IMR-90 (cell line): ENCODE measurements at regions not wholly inside any gene's neighbourhood (a gene's known extent, or its start where the extent isn't known, plus 50 kb on each side); places are given as distances from the start of the nearest gene placed in this dataset.

ENCODE experiments used
- ATAC-seq: fragments of 200-7000 bp; cut with Tn5 transposase; 2 replicates; pipeline ENCODE4 v1.9.1; 2020; ENCODE audit warnings: low read depth, mild to moderate bottlenecking, moderate library complexity
- BruUV-seq: library from RNA; stranded (reverse); fragments of 400-500 nt; replicated peaks from 2 replicates; lab custom pipeline; 2021; lab: Mats Ljungman, UMichigan
- CTCF ChIA-PET: fragments of 300-600 bp; formaldehyde crosslinking; extraction: SDS; loops from one replicate; lab custom pipeline; 2021; ENCODE audit warnings: antibody characterized with exemption; lab: Yijun Ruan, JAX
- POLR2A ChIA-PET: fragments of 300-600 bp; sonication (Branson Sonifier 250); formaldehyde crosslinking; loops from one replicate; lab custom pipeline; 2022; ENCODE audit warnings: antibody characterized with exemption; ENCODE audit not compliant: unreplicated experiment; lab: Charles Lee
- DNase-seq: peaks from one replicate; pipeline ENCODE4 v3.0.0; 2013
- H2AFZ ChIP-seq: replicated peaks from 2 replicates; pipeline ENCODE3; 2013; ENCODE audit warnings: low read length, mild to moderate bottlenecking; ENCODE audit not compliant: poor library complexity
- H2AK5ac ChIP-seq: 2 replicates; pipeline ENCODE4 v1.6.1; 2013; ENCODE audit warnings: low read depth, low read length, inconsistent platforms
- H2AK9ac ChIP-seq: replicated peaks from 2 replicates; pipeline ENCODE3; 2013; ENCODE audit warnings: mild to moderate bottlenecking, low read depth, low read length, moderate library complexity; ENCODE audit not compliant: poor library complexity
- H2BK120ac ChIP-seq: 2 replicates; pipeline ENCODE4 v1.6.1; 2013; ENCODE audit warnings: low read depth, low read length, inconsistent platforms
- H2BK15ac ChIP-seq: 3 replicates; pipeline ENCODE4 v1.6.1; 2013; ENCODE audit warnings: low read depth, low read length, inconsistent platforms
- H2BK20ac ChIP-seq: 2 replicates; pipeline ENCODE4 v1.6.1; 2013; ENCODE audit warnings: low read depth, mild to moderate bottlenecking, inconsistent platforms, low read length, moderate library complexity
- H2BK5ac ChIP-seq: 2 replicates; pipeline ENCODE4 v1.6.1; 2013; ENCODE audit warnings: mild to moderate bottlenecking, low read depth, low read length, inconsistent platforms; ENCODE audit not compliant: poor library complexity, severe bottlenecking
- H3K14ac ChIP-seq: replicated peaks from 2 replicates; pipeline ENCODE4 v1.6.1; 2013; ENCODE audit warnings: low read depth, low read length, inconsistent platforms
- H3K18ac ChIP-seq: 2 replicates; pipeline ENCODE4 v1.6.1; 2013; ENCODE audit warnings: low read depth, low read length, control low read depth
- H3K23ac ChIP-seq: 2 replicates; pipeline ENCODE4 v1.6.1; 2013; ENCODE audit warnings: low read depth, low read length, inconsistent platforms
- H3K27ac ChIP-seq: 2 replicates; pipeline ENCODE4 v1.5.1; 2013; ENCODE audit warnings: mild to moderate bottlenecking, control low read depth, low read length; ENCODE audit not compliant: insufficient read depth
- H3K27me3 ChIP-seq: 2 replicates; pipeline ENCODE4 v1.6.1; 2013; ENCODE audit warnings: low read length; ENCODE audit not compliant: control insufficient read depth, insufficient read depth
- H3K36me3 ChIP-seq: 2 replicates; pipeline ENCODE4 v1.6.1; 2013; ENCODE audit warnings: low read length, mixed read lengths; ENCODE audit not compliant: control insufficient read depth, insufficient read depth
- H3K4ac ChIP-seq: 2 replicates; pipeline ENCODE4 v1.6.1; 2013; ENCODE audit warnings: low read depth, low read length, inconsistent platforms
- H3K4me1 ChIP-seq: 2 replicates; pipeline ENCODE4 v1.6.1; 2013; ENCODE audit warnings: low read length, mixed read lengths; ENCODE audit not compliant: control insufficient read depth, insufficient read depth
- H3K4me2 ChIP-seq: 2 replicates; pipeline ENCODE4 v1.6.1; 2013; ENCODE audit warnings: low read depth, mild to moderate bottlenecking, control low read depth, low read length, moderate library complexity
- H3K4me3 ChIP-seq: 2 replicates; pipeline ENCODE4 v1.5.1; 2013; ENCODE audit warnings: low read depth, mild to moderate bottlenecking, control low read depth, low read length, moderate library complexity; ENCODE audit not compliant: insufficient read depth
- H3K56ac ChIP-seq: 2 replicates; pipeline ENCODE4 v1.6.1; 2013; ENCODE audit warnings: low read length, inconsistent platforms; ENCODE audit not compliant: insufficient read depth; ENCODE audit errors: extremely low read depth
- H3K79me1 ChIP-seq, 2 experiments: 2 replicates each; pipeline ENCODE4 v1.6.1; 2013; ENCODE audit warnings: low read length in 2 of 2, inconsistent platforms in 1 of 2, low read depth in 1 of 2
- H3K9ac ChIP-seq: 2 replicates; pipeline ENCODE4 v1.6.1; 2013; ENCODE audit warnings: low read depth, low read length, control low read depth
- H3K9me1 ChIP-seq: 2 replicates; pipeline ENCODE4 v1.6.1; 2013; ENCODE audit warnings: low read length, inconsistent platforms; ENCODE audit not compliant: insufficient read depth
- H3K9me3 ChIP-seq: 2 replicates; pipeline ENCODE4 v1.6.1; 2013; ENCODE audit warnings: low read length; ENCODE audit not compliant: control insufficient read depth, insufficient read depth
- H4K20me1 ChIP-seq: 2 replicates; pipeline ENCODE4 v1.6.1; 2013; ENCODE audit warnings: low read length, inconsistent platforms; ENCODE audit not compliant: insufficient read depth
- H4K5ac ChIP-seq: 2 replicates; pipeline ENCODE4 v1.6.1; 2013; ENCODE audit warnings: mild to moderate bottlenecking, low read depth, low read length, control low read depth
- H4K8ac ChIP-seq, 2 experiments: 2 replicates each; pipeline ENCODE4 v1.6.1; 2013; ENCODE audit warnings: low read depth in 2 of 2, low read length in 2 of 2, control low read depth in 1 of 2, inconsistent platforms in 1 of 2
- H4K91ac ChIP-seq: 2 replicates; pipeline ENCODE4 v1.6.1; 2013; ENCODE audit warnings: low read depth, low read length, inconsistent platforms; ENCODE audit not compliant: insufficient read depth
- BHLHE40 ChIP-seq: fragments of 150-350 bp; IDR thresholded peaks from 2 replicates; pipeline ENCODE4 v1.6.1; 2016; ENCODE audit warnings: mild to moderate bottlenecking, low read depth, low read length
- CEBPB ChIP-seq: IDR thresholded peaks from 2 replicates; pipeline ENCODE4 v1.6.1; 2012; ENCODE audit warnings: low read depth, low read length, improper control_type of control experiment
- WGBS, 2 experiments: methylation state at CpG; one replicate each; pipeline versions ENCODE4 v1.1.5 to v1.1.7; 2013; ENCODE audit warnings: missing lambda C conversion rate in 2 of 2; ENCODE audit not compliant: insufficient read length in 1 of 2; ENCODE audit errors: extremely low coverage in 2 of 2; 5-methylcytosine and 5-hydroxymethylcytosine counted together
- dilution Hi-C: fragments of 300-500 bp; cut with HindIII; formaldehyde crosslinking; loops from one replicate; pipeline ENCODE4 v1.14.3; 2018; ENCODE audit warnings: low sequenced_read_pairs; ENCODE audit not compliant: unreplicated experiment
- in situ Hi-C: fragments of 300-500 bp; cut with MboI; formaldehyde crosslinking; loops from 3 replicates; pipeline ENCODE4 v1.14.3; 2019; ENCODE audit warnings: low sequenced_read_pairs, inconsistent platforms, mixed read lengths
- intact Hi-C: fragments of 100-400 bp; cut with micrococcal nuclease; formaldehyde crosslinking; loops from 2 replicates; pipeline ENCODE4 v1.10.0; 2022

GRCh38 chr1:80375109-80375508, 1368.6 kb upstream of the ADGRL4 start:
- H3K9me3 ChIP-seq = no peaks in the 10 kb centered on the region
- ATAC-seq (peak; percentile 31), DNase-seq (peak; percentile 4)
- peak overlapping the region; percentile 38; the same call in 1 of the 2 replicates for H3K23ac ChIP-seq
- no peaks in the 10 kb centered on the region; the same call in 1 of the 2 replicates for H3K4me1 ChIP-seq
- no peaks in the 10 kb centered on the region for H3K27me3 ChIP-seq
- in situ Hi-C loops (no loop called here), dilution Hi-C loops (no loop called here), intact Hi-C loops (no loop called here)
- peak overlapping the region; percentile 28 to 87; a peak in 3 of 4 replicates for H4K8ac ChIP-seq
- BruUV-seq = no TSS peak
- H2AK9ac ChIP-seq = no peak overlapping the region
- H3K79me1 ChIP-seq = no peaks in the 10 kb centered on the region
- H2BK15ac ChIP-seq = peak overlapping the region; percentile 74; the same call in 1 of the 3 replicates
- H3K4me3 ChIP-seq = no peak overlapping the region
- H2BK5ac ChIP-seq = peak overlapping the region; percentile 57
- H3K4me2 ChIP-seq = no peak overlapping the region; the same call in 1 of the 2 replicates
- H3K9ac ChIP-seq = no peak overlapping the region
- H3K4ac ChIP-seq = peak overlapping the region; percentile 45; the same call in 1 of the 2 replicates
- peak overlapping the region; percentile 43 for H3K56ac ChIP-seq
- ChIA-PET POLR2A (no interaction called here), CTCF (interaction anchor here (1.2 kb wide), 1 partner anchor 9 kb away, joined by 3 read pairs; no protein-coding TSS in a partner anchor)
- WGBS, 2 experiments = 100% methylated on average over 1 of the region's 1 CpG; no CpG with 5 or more reads in 1 of the 2 experiments
- no peak overlapping the region for H2AFZ ChIP-seq
- H3K18ac ChIP-seq = peak overlapping the region; percentile 42; the same call in 1 of the 2 replicates
- peak overlapping the region; percentile 84 for H4K91ac ChIP-seq
- no peak overlapping the region for H3K27ac ChIP-seq
- peak overlapping the region; percentile 36 for H2BK20ac ChIP-seq
- no peaks in the 10 kb centered on the region for H3K9me1 ChIP-seq
- no peak overlapping the region for H4K5ac ChIP-seq
- H3K14ac ChIP-seq = peak overlapping the region; percentile 42
- no peaks in the 10 kb centered on the region for H3K36me3 ChIP-seq
- H2AK5ac ChIP-seq = no peak overlapping the region
- peak overlapping the region; percentile 78 for H2BK120ac ChIP-seq
- H4K20me1 ChIP-seq = no peaks in the 10 kb centered on the region
- TF ChIP-seq CEBPB (peak; percentile 50; the same call in 1 of the 2 replicates), BHLHE40 (no peak)
